GM23338 (cell line): ENCODE measurements at regions not wholly inside any gene's neighbourhood (a gene's known extent, or its start where the extent isn't known, plus 50 kb on each side); places are given as distances from the start of the nearest gene placed in this dataset.

Experiments used
- ATAC-seq: fragments of 200-7000 bp; cut with Tn5 transposase; 3 replicates; pipeline ENCODE4 v1.9.1; 2020
- DNase-seq: peaks from one replicate; pipeline ENCODE4 v3.0.0-alpha.2; 2015; ENCODE audit warnings: low spot score
- H2AFZ ChIP-seq: fragments of 200-600 bp; sonication (generic); 2 replicates; pipeline ENCODE4 v1.8.0; 2016; ENCODE audit warnings: antibody characterized with exemption, mild to moderate bottlenecking, moderate library complexity
- H3F3A ChIP-seq: fragments of 200-600 bp; sonication (generic); replicated peaks from 2 replicates; pipeline ENCODE4 v1.8.0; 2017; ENCODE audit warnings: antibody characterized with exemption, mixed run types, low read depth
- H3K27ac ChIP-seq: fragments of 200-600 bp; sonication (generic); 2 replicates; pipeline ENCODE4 v1.6.1; 2016; ENCODE audit warnings: low read depth
- H3K27me3 ChIP-seq: fragments of 200-600 bp; sonication (generic); 2 replicates; pipeline ENCODE4 v1.8.0; 2016; ENCODE audit warnings: mild to moderate bottlenecking, mixed run types, moderate library complexity; ENCODE audit not compliant: insufficient read depth
- H3K36me3 ChIP-seq: fragments of 200-600 bp; sonication (generic); 2 replicates; pipeline ENCODE4 v1.8.0; 2016; ENCODE audit warnings: mild to moderate bottlenecking; ENCODE audit not compliant: insufficient read depth
- H3K4me1 ChIP-seq: fragments of 200-600 bp; sonication (generic); 2 replicates; pipeline ENCODE4 v1.8.0; 2016; ENCODE audit warnings: mild to moderate bottlenecking, moderate library complexity; ENCODE audit not compliant: insufficient read depth
- H3K4me2 ChIP-seq: fragments of 200-600 bp; sonication (generic); 2 replicates; pipeline ENCODE4 v1.7.1; 2017; ENCODE audit warnings: mixed run types
- H3K4me3 ChIP-seq: fragments of 200-600 bp; sonication (generic); 2 replicates; pipeline ENCODE4 v1.6.1; 2016; ENCODE audit warnings: mixed run types
- H3K79me2 ChIP-seq: fragments of 200-600 bp; sonication (generic); replicated peaks from 2 replicates; pipeline ENCODE4 v1.8.0; 2017; ENCODE audit warnings: mild to moderate bottlenecking; ENCODE audit not compliant: insufficient read depth
- H3K9me2 ChIP-seq: fragments of 200-600 bp; sonication (generic); 2 replicates; pipeline ENCODE4 v1.8.0; 2017; ENCODE audit not compliant: insufficient read depth
- H4K20me1 ChIP-seq: fragments of 200-600 bp; sonication (generic); replicated peaks from 2 replicates; pipeline ENCODE4 v1.8.0; 2017; ENCODE audit warnings: mild to moderate bottlenecking; ENCODE audit not compliant: insufficient read depth
- H3K27ac Mint-ChIP-seq: 2 replicates; pipeline ENCODE4 v1.8.0; 2020; ENCODE audit warnings: inconsistent platforms, mild to moderate bottlenecking, moderate library complexity, mixed read lengths
- H3K27me3 Mint-ChIP-seq: 3 replicates; pipeline ENCODE4 v1.8.0; 2022; ENCODE audit warnings: low read depth, mild to moderate bottlenecking, moderate library complexity, mixed read lengths, inconsistent platforms; ENCODE audit not compliant: insufficient read depth, poor library complexity
- H3K36me3 Mint-ChIP-seq: 3 replicates; pipeline ENCODE4 v1.8.0; 2021; ENCODE audit warnings: low read depth, mild to moderate bottlenecking, inconsistent platforms, moderate library complexity, mixed read lengths
- H3K4me1 Mint-ChIP-seq: 3 replicates; pipeline ENCODE4 v1.8.0; 2020; ENCODE audit warnings: mild to moderate bottlenecking, inconsistent platforms, mixed read lengths
- H3K4me3 Mint-ChIP-seq: 3 replicates; pipeline ENCODE4 v1.8.0; 2021; ENCODE audit warnings: moderate library complexity, mild to moderate bottlenecking, inconsistent platforms, mixed read lengths
- H3K9me3 Mint-ChIP-seq: 3 replicates; pipeline ENCODE4 v1.8.0; 2020; ENCODE audit warnings: moderate library complexity, mild to moderate bottlenecking, inconsistent platforms, mixed read lengths
- CREB1 ChIP-seq: fragments of 250-450 bp; sonication (Bioruptor Pico); IDR thresholded peaks from 2 replicates; pipeline ENCODE4 v1.5.0; 2020; ENCODE audit warnings: low read depth, mild to moderate bottlenecking, moderate library complexity
- EZH2phosphoT487 ChIP-seq: fragments of 200-600 bp; sonication (generic); IDR thresholded peaks from one replicate; pipeline ENCODE4 v1.8.1; 2018; ENCODE audit warnings: antibody characterized with exemption; ENCODE audit not compliant: unreplicated experiment
- JUNB ChIP-seq: IDR thresholded peaks from one replicate; pipeline ENCODE4 v1.6.1; 2016; ENCODE audit warnings: antibody characterized with exemption; ENCODE audit not compliant: unreplicated experiment
- NANOG ChIP-seq: IDR thresholded peaks from 2 replicates; pipeline ENCODE4 v1.6.1; 2016; ENCODE audit warnings: antibody characterized with exemption, borderline replicate concordance
- STAT1 ChIP-seq: IDR thresholded peaks from one replicate; pipeline ENCODE4 v1.6.1; 2016; ENCODE audit warnings: antibody characterized with exemption; ENCODE audit not compliant: unreplicated experiment
- ZNF114 ChIP-seq: fragments of 250-450 bp; sonication (Bioruptor Pico); IDR thresholded peaks from 2 replicates; pipeline ENCODE4 v1.5.0; 2020; ENCODE audit warnings: mild to moderate bottlenecking, moderate library complexity
- ZNF331 ChIP-seq: fragments of 250-450 bp; sonication (Bioruptor Pico); IDR thresholded peaks from 2 replicates; pipeline ENCODE4 v1.5.0; 2020; ENCODE audit warnings: low read depth, mild to moderate bottlenecking, moderate library complexity
- TF ChIP-seq, protein P1 (sequence below), 2 experiments: fragments of 200-600 bp in 1 of 2; sonication (generic) in 1 of 2; conservative IDR thresholded peaks; 2 replicates each; pipeline versions ENCODE4 v1.5.1 to v1.6.1; 2016 to 2017; ENCODE audit warnings: antibody characterized with exemption in 2 of 2, low read depth in 2 of 2, mild to moderate bottlenecking in 2 of 2, moderate library complexity in 1 of 2
- TF ChIP-seq, protein P2 (sequence below): IDR thresholded peaks from one replicate; pipeline ENCODE4 v1.6.1; 2018; ENCODE audit warnings: antibody characterized with exemption; ENCODE audit not compliant: unreplicated experiment
- TF ChIP-seq, protein P3 (sequence below): IDR thresholded peaks from 2 replicates; pipeline ENCODE4 v1.6.1; 2016; ENCODE audit warnings: antibody characterized with exemption

DNA sequence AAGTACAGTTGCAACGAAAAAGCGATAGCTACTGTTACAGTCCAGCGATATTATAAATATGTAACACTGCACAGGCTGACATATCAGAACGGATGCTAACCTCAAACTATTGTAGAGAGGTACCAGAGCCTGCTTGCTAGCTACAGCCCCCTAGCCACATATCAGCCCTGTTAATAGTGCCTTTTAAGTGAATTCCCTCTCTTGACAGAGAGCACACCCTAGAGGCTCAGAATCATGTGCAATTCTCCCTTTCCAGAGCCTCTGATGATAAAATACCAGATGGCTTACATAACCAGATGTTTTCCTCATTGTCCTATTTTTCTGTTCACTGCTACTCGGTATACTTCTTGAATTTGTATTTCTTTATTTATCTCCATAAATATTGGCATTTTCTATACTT is 960.7 kb upstream of the CELF2 start:
- Histone ChIP-seq H3K79me2 (no peaks in the 10 kb centered on the region), H3K4me1 (no peaks in the 10 kb centered on the region), H2AFZ (no peak overlapping the region), H3K27me3 (no peaks in the 10 kb centered on the region), H3K9me2 (no peaks in the 10 kb centered on the region), H3K27ac (no peak overlapping the region), H3K4me2 (no peak overlapping the region), H3K4me3 (no peak overlapping the region), H4K20me1 (no peaks in the 10 kb centered on the region), H3K36me3 (no peaks in the 10 kb centered on the region), H3F3A (no peaks in the 10 kb centered on the region)
- no peaks in the 10 kb centered on the region for H3K4me1 Mint-ChIP-seq
- no peaks in the 10 kb centered on the region for H3K27me3 Mint-ChIP-seq
- H3K4me3 Mint-ChIP-seq: no peak overlapping the region
- no peaks in the 10 kb centered on the region for H3K36me3 Mint-ChIP-seq
- no peak overlapping the region for H3K27ac Mint-ChIP-seq
- H3K9me3 Mint-ChIP-seq: no peaks in the 10 kb centered on the region
- DNase-seq: peak; percentile 37
- peak; percentile 74 for ATAC-seq
- no peak for TF ChIP-seq NANOG
- TF ChIP-seq, protein P1, sequence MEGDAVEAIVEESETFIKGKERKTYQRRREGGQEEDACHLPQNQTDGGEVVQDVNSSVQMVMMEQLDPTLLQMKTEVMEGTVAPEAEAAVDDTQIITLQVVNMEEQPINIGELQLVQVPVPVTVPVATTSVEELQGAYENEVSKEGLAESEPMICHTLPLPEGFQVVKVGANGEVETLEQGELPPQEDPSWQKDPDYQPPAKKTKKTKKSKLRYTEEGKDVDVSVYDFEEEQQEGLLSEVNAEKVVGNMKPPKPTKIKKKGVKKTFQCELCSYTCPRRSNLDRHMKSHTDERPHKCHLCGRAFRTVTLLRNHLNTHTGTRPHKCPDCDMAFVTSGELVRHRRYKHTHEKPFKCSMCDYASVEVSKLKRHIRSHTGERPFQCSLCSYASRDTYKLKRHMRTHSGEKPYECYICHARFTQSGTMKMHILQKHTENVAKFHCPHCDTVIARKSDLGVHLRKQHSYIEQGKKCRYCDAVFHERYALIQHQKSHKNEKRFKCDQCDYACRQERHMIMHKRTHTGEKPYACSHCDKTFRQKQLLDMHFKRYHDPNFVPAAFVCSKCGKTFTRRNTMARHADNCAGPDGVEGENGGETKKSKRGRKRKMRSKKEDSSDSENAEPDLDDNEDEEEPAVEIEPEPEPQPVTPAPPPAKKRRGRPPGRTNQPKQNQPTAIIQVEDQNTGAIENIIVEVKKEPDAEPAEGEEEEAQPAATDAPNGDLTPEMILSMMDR (conservative IDR thresholded peaks at IDR 0.05; ENCODE audit: low read depth in 2 of 2): peak; percentile 35 to 56; a peak in 3 of 4 replicates
- TF ChIP-seq ZNF114 (CRISPR knock-in tag): no peak
- TF ChIP-seq STAT1: no peak

DNA sequence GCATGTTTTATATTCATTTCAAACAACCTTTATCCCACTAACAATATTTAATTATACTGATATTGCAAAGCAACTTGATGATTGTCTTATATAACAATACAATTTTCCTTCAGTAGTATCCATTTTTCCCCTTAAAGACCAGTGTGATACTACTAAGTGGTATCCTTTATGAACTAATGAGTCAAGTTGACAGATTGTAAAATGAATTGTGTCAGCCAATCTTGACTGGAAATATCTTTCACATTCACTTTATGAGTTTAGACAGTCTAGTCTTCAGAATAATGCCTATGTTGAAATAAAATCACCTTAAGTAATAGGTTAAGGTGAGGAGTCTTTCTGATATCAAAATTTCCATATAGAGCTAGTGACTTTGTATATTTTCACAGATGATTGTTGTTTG is 950.0 kb upstream of the CELF2 start:
- Mint-ChIP-seq H3K27ac (no peak overlapping the region), H3K36me3 (no peaks in the 10 kb centered on the region; the same call in 2 of the 3 replicates)
- TF ChIP-seq EZH2phosphoT487: no peak
- no peak for TF ChIP-seq ZNF331 (CRISPR knock-in tag)
- TF ChIP-seq STAT1: no peak
- no peak for TF ChIP-seq JUNB
- TF ChIP-seq, protein P2, sequence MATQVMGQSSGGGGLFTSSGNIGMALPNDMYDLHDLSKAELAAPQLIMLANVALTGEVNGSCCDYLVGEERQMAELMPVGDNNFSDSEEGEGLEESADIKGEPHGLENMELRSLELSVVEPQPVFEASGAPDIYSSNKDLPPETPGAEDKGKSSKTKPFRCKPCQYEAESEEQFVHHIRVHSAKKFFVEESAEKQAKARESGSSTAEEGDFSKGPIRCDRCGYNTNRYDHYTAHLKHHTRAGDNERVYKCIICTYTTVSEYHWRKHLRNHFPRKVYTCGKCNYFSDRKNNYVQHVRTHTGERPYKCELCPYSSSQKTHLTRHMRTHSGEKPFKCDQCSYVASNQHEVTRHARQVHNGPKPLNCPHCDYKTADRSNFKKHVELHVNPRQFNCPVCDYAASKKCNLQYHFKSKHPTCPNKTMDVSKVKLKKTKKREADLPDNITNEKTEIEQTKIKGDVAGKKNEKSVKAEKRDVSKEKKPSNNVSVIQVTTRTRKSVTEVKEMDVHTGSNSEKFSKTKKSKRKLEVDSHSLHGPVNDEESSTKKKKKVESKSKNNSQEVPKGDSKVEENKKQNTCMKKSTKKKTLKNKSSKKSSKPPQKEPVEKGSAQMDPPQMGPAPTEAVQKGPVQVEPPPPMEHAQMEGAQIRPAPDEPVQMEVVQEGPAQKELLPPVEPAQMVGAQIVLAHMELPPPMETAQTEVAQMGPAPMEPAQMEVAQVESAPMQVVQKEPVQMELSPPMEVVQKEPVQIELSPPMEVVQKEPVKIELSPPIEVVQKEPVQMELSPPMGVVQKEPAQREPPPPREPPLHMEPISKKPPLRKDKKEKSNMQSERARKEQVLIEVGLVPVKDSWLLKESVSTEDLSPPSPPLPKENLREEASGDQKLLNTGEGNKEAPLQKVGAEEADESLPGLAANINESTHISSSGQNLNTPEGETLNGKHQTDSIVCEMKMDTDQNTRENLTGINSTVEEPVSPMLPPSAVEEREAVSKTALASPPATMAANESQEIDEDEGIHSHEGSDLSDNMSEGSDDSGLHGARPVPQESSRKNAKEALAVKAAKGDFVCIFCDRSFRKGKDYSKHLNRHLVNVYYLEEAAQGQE: no peak
- TF ChIP-seq CREB1 (CRISPR knock-in tag): no peak
- TF ChIP-seq, protein P1 (conservative IDR thresholded peaks at IDR 0.05; ENCODE audit: low read depth in 2 of 2): no peak
- TF ChIP-seq ZNF114 (CRISPR knock-in tag): no peak
- TF ChIP-seq, protein P3, sequence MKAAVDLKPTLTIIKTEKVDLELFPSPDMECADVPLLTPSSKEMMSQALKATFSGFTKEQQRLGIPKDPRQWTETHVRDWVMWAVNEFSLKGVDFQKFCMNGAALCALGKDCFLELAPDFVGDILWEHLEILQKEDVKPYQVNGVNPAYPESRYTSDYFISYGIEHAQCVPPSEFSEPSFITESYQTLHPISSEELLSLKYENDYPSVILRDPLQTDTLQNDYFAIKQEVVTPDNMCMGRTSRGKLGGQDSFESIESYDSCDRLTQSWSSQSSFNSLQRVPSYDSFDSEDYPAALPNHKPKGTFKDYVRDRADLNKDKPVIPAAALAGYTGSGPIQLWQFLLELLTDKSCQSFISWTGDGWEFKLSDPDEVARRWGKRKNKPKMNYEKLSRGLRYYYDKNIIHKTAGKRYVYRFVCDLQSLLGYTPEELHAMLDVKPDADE: no peak

More for the DNA sequence above, 950.0 kb upstream of the CELF2 start:
- no peaks in the 10 kb centered on the region for H3K27me3 Mint-ChIP-seq
- Histone ChIP-seq H3K4me2 (no peak overlapping the region), H4K20me1 (no peaks in the 10 kb centered on the region), H3K9me2 (0 out of 2 replicates have a peak, but pooled peaks cover 3% of the 10 kb centered on the region), H3K79me2 (no peaks in the 10 kb centered on the region), H3K4me3 (no peak overlapping the region), H3K27me3 (no peaks in the 10 kb centered on the region), H3K4me1 (no peaks in the 10 kb centered on the region), H3K27ac (no peak overlapping the region), H3K36me3 (no peaks in the 10 kb centered on the region), H2AFZ (no peak overlapping the region), H3F3A (no peaks in the 10 kb centered on the region)
- ATAC-seq (no peak), DNase-seq (no peak)
- H3K4me3 Mint-ChIP-seq: no peak overlapping the region
- H3K4me1 Mint-ChIP-seq: no peaks in the 10 kb centered on the region
- H3K9me3 Mint-ChIP-seq: peaks cover 6% of the 10 kb centered on the region; the same call in 2 of the 3 replicates
